H1 (cell line): ENCODE measurements at regions not wholly inside any gene's neighbourhood (a gene's known extent, or its start where the extent isn't known, plus 50 kb on each side); places are given as distances from the start of the nearest gene placed in this dataset.

Experiments
- ATF3 ChIP-seq: IDR thresholded peaks from 2 replicates; pipeline ENCODE4 v1.6.1; 2011; ENCODE audit warnings: low read depth, mild to moderate bottlenecking, low read length; ENCODE audit not compliant: insufficient read depth
- NRF1 ChIP-seq: IDR thresholded peaks from 2 replicates; pipeline ENCODE4 v1.6.1; 2011; ENCODE audit warnings: mild to moderate bottlenecking, low read depth, low read length, improper control_type of control experiment
- SAP30 ChIP-seq: fragments of 300-600 bp; sonication (generic); IDR thresholded peaks from 2 replicates; pipeline ENCODE4 v1.7.1; 2012; ENCODE audit warnings: low read length, moderate library complexity, mild to moderate bottlenecking, inconsistent platforms; ENCODE audit not compliant: insufficient read depth, insufficient replicate concordance

- TF ChIP-seq ATF3: no peak
- no peak for TF ChIP-seq SAP30
- no peak for TF ChIP-seq NRF1
Observed at GRCh38 chr20:26135325-26136110, 438.9 kb upstream of the ZNF337 start (continued).
